A549 (cell line): ENCODE measurements at regions not wholly inside any gene's neighbourhood (a gene's known extent, or its start where the extent isn't known, plus 50 kb on each side); places are given as distances from the start of the nearest gene placed in this dataset.

Experiments used
- CEBPB ChIP-seq, 2 experiments: fragments of >200 bp in 1 of 2; sonication (Bioruptor Twin) in 1 of 2; formaldehyde crosslinking in 1 of 2; IDR thresholded peaks; 2 replicates each; pipeline ENCODE4 v1.6.1; 2012 to 2016
- JUN ChIP-seq, 2 experiments: fragments of >200 bp; sonication (Bioruptor Twin); formaldehyde crosslinking; IDR thresholded peaks; 2 replicates in 1 of 2; 3 replicates in 1 of 2; pipeline ENCODE4 v1.6.1; 2016 to 2017
- NR3C1 ChIP-seq: fragments of >200 bp; sonication (Bioruptor Twin); formaldehyde crosslinking; IDR thresholded peaks from 3 replicates; pipeline ENCODE4 v1.6.1; 2017
- TF ChIP-seq, protein P1 (sequence below): fragments of >200 bp; sonication (Bioruptor Twin); formaldehyde crosslinking; IDR thresholded peaks from 3 replicates; pipeline ENCODE4 v1.5.1; 2016

- TF ChIP-seq, protein P1, sequence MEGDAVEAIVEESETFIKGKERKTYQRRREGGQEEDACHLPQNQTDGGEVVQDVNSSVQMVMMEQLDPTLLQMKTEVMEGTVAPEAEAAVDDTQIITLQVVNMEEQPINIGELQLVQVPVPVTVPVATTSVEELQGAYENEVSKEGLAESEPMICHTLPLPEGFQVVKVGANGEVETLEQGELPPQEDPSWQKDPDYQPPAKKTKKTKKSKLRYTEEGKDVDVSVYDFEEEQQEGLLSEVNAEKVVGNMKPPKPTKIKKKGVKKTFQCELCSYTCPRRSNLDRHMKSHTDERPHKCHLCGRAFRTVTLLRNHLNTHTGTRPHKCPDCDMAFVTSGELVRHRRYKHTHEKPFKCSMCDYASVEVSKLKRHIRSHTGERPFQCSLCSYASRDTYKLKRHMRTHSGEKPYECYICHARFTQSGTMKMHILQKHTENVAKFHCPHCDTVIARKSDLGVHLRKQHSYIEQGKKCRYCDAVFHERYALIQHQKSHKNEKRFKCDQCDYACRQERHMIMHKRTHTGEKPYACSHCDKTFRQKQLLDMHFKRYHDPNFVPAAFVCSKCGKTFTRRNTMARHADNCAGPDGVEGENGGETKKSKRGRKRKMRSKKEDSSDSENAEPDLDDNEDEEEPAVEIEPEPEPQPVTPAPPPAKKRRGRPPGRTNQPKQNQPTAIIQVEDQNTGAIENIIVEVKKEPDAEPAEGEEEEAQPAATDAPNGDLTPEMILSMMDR, result no peak
- no peak for TF ChIP-seq CEBPB (IDR thresholded peaks at IDR 0.05)
- TF ChIP-seq JUN (IDR thresholded peaks at IDR 0.05), result no peak
- TF ChIP-seq NR3C1, result no peak
Observed at GRCh38 chr11:112826788-112827187, 134.4 kb upstream of the NCAM1 start.
